ENCODE measurements at regions not wholly inside any gene's neighbourhood (a gene's known extent, or its start where the extent isn't known, plus 50 kb on each side); places are given as distances from the start of the nearest gene placed in this dataset.

DNA sequence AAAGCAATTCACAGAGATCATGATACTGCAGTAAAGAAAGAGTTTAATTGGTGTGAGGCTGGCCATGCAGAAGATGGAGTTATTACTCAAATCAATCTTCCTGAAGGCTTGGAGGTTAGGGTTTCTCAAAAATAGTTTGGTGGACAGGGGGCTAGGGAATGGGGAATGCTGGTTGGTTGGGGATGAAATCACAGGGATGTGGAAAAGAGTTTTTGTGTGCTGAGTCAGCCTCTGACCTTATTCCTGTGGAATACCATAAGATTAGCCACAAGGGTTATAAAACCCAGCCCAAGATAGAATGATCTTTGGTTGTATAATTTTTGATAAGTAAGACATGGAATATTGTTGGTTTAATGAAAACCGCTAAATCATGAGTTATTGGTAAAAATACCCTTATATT, 764.3 kb downstream of the TYW1 start:
- TF ChIP-seq EZH2 (IDR thresholded peaks at IDR 0.05; ENCODE audit: insufficient read depth, poor library complexity, severe bottlenecking) (no peak), EZH2phosphoT487 (IDR thresholded peaks at IDR 0.05; ENCODE audit: insufficient read depth, low read depth) (no peak)

Data from GM23248 (cell line).